AG09309 (cell line): ENCODE measurements at regions not wholly inside any gene's neighbourhood (a gene's known extent, or its start where the extent isn't known, plus 50 kb on each side); places are given as distances from the start of the nearest gene placed in this dataset.

ENCODE experiments used
- DNase-seq: peaks from one replicate; pipeline ENCODE4 v3.0.0-alpha.2; 2010; ENCODE audit warnings: low read depth
- H3K4me3 ChIP-seq: 2 replicates; pipeline ENCODE4 v1.5.1; 2011; ENCODE audit warnings: mild to moderate bottlenecking, low read depth, low read length, moderate library complexity; ENCODE audit not compliant: control insufficient read depth
- TF ChIP-seq, protein P1 (sequence below): IDR thresholded peaks from 2 replicates; pipeline ENCODE4 v1.5.1; 2011; ENCODE audit warnings: mild to moderate bottlenecking, low read depth, low read length, inconsistent platforms; ENCODE audit not compliant: insufficient read depth, control insufficient read depth; ENCODE audit errors: missing control alignments

DNA sequence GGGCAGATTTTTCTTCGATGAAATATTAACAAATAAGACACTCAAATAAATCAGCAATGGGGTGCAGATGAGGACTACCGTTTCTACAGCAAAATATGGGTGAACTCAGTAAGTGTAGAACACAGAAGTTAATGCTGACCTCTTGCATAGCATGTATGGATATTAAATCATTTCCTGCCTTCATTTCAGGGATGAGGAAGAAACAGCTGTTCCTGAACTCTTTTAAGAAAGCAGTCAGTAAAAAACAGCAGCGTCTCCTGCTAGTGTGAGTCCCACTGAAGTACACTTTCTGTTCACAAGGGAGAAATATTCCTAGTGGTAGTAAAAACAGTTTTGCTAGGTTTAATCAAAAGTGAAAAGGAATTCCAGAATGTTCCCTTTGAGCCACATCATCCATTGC lies 379.0 kb downstream of the ZEB2 start:
- TF ChIP-seq, protein P1, sequence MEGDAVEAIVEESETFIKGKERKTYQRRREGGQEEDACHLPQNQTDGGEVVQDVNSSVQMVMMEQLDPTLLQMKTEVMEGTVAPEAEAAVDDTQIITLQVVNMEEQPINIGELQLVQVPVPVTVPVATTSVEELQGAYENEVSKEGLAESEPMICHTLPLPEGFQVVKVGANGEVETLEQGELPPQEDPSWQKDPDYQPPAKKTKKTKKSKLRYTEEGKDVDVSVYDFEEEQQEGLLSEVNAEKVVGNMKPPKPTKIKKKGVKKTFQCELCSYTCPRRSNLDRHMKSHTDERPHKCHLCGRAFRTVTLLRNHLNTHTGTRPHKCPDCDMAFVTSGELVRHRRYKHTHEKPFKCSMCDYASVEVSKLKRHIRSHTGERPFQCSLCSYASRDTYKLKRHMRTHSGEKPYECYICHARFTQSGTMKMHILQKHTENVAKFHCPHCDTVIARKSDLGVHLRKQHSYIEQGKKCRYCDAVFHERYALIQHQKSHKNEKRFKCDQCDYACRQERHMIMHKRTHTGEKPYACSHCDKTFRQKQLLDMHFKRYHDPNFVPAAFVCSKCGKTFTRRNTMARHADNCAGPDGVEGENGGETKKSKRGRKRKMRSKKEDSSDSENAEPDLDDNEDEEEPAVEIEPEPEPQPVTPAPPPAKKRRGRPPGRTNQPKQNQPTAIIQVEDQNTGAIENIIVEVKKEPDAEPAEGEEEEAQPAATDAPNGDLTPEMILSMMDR, result no peak
- H3K4me3 ChIP-seq, result no peak overlapping the region
- no peak for DNase-seq

GRCh38 chr2:144137705-144138428 lies 382.1 kb downstream of the ZEB2 start:
- TF ChIP-seq, protein P1, result no peak
- peak; percentile 10 for DNase-seq
- no peak overlapping the region for H3K4me3 ChIP-seq

GRCh38 chr2:144137272-144137671 lies 382.6 kb downstream of the ZEB2 start:
- H3K4me3 ChIP-seq, result no peak overlapping the region
- TF ChIP-seq, protein P1, result no peak
- no peak for DNase-seq

DNA sequence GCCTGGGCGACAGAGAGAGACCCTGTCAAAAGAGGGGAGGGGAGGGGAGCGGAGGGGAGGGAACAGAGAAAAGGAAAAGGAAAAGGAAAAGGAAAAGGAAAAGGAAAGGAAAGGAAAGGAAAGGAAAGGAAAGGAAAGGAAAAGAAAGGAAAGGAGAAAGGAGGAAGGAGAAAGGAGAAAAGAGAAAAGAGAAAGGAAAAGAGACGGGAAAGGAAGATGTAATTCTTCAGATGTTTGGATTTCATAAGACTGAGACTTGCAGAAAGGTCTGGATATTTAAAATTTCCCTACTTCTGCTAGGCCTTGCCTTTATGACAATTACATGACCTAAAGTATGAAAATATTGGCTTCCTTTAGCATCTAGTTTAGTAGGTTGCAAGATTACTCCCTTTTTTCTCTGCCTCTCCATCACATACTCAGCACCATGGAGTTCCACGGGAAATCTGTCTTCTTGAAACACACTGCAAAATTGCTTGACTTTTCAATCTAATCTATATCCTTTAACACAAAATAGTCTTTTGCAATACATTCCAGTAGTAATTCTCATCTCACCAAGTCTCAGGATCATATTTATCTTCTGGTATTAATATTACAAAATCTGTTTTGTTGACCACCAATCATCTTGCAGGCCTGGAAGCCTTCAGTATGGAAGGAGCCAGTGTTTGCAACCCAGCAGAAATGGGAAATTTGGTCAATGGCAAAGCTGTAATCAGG lies 383.5 kb downstream of the ZEB2 start:
- no peak overlapping the region for H3K4me3 ChIP-seq
- DNase-seq, result no peak
- TF ChIP-seq, protein P1, result no peak

DNA sequence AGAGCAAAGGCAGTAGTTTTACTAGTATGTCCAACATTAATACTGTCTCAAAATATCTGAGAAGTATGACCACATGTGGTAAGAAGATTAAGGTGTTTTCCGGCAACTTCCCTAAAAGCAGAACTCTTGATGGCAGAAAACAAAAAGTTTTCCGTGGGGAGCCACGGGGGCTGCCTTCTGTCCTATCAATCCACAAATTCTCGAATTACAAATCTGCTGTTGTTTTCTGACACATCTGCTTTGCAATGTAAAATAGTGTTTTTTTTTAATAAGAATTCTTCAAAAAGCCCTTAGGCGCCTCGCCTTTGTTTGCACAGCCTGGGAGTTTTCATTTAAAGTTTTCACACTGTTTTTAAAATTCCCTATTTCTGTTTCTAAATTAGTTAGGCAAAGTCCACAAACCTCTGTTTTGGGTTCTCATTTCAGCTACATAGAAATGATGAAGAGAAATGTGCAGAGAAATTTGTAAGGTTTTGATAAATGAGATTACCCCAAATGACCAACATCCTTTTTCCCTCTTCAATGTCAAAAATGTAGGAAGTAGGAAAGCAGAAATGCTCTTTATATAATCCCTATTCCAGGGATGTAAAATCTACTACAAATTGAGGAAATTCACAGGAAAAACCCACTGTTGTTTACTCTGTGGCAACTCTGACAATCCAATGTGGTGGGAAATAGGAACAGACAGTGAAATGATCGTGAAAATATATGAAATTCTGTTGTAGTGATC lies 385.8 kb downstream of the ZEB2 start:
- no peak for DNase-seq
- H3K4me3 ChIP-seq, result no peak overlapping the region
- TF ChIP-seq, protein P1, result no peak

DNA sequence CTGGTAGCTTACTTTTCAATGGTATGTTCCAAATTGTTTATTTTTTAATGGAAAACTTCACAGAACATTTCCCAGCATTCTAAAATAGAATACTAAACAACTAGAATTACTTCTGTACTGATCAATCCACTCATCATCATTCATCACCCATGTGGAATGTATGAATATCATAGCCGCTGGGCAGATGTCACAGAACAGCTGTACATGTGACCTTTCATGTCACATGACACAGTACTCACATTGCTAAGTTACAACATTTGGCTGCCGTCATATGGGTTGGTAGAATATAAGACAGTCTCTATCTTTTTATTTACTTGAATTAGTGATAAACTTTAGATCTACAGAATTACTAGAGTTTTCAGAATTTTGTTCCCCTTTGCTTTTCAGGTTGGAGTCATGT lies 387.6 kb downstream of the ZEB2 start:
- no peak overlapping the region for H3K4me3 ChIP-seq
- no peak for DNase-seq
- TF ChIP-seq, protein P1, result no peak
